D721Med (cell line): ENCODE measurements at regions not wholly inside any gene's neighbourhood (a gene's known extent, or its start where the extent isn't known, plus 50 kb on each side); places are given as distances from the start of the nearest gene placed in this dataset.
"Not testable (repeated sequence)": the region's sequence is repeated elsewhere in the genome, so short reads cannot be mapped to it uniquely, and the experiment has no call there.

ENCODE experiments used
- DNase-seq: peaks from one replicate; pipeline ENCODE4 v3.0.0; 2011; ENCODE audit warnings: low spot score; ENCODE audit not compliant: insufficient read length
- FAIRE-seq: peaks from 2 replicates; lab custom pipeline; 2011; peaks lifted over from hg19 to GRCh38; lab: Jason Lieb, UNC
- CTCF ChIP-seq: IDR thresholded peaks from 2 replicates; pipeline ENCODE4 v1.5.1; 2012; ENCODE audit warnings: mild to moderate bottlenecking, control low read depth; ENCODE audit not compliant: insufficient read depth; ENCODE audit errors: missing control alignments

- TF ChIP-seq CTCF = no peak
- FAIRE-seq (no peak), DNase-seq (no peak)
Measured at GRCh38 chr1:182331387-182331786, 60.2 kb downstream of the GLUL start.

- TF ChIP-seq CTCF = no peak
- peak; percentile 41 for FAIRE-seq
Measured at GRCh38 chr1:182330303-182330702, 61.3 kb downstream of the GLUL start.

GRCh38 chr1:182329471-182329870 is 62.1 kb downstream of the GLUL start:
- TF ChIP-seq CTCF = no peak
- DNase-seq = no peak
- no peak for FAIRE-seq

More at GRCh38 chr1:182330303-182330702, 61.3 kb downstream of the GLUL start:
- no peak for DNase-seq

GRCh38 chr1:182328591-182328990 is 63.0 kb downstream of the GLUL start:
- DNase-seq = no peak
- no peak for TF ChIP-seq CTCF
- no peak for FAIRE-seq

- TF ChIP-seq CTCF = no peak
- DNase-seq = no peak
- FAIRE-seq = no peak
Measured at GRCh38 chr1:182325339-182325738, 66.3 kb downstream of the GLUL start.

GRCh38 chr1:182321532-182321931 is 70.1 kb downstream of the GLUL start:
- peak; percentile 3 for TF ChIP-seq CTCF
- DNase-seq, FAIRE-seq: not testable (repeated sequence)

GRCh38 chr1:182317611-182318161 is 73.9 kb downstream of the GLUL start:
- FAIRE-seq = peak; percentile 93

GRCh38 chr1:182316454-182316853 is 75.1 kb downstream of the GLUL start:
- not testable (repeated sequence) for FAIRE-seq, DNase-seq

More at GRCh38 chr1:182317611-182318161, 73.9 kb downstream of the GLUL start:
- TF ChIP-seq CTCF = no peak
- DNase-seq = peak; percentile 53
